ENCODE measurements at regions not wholly inside any gene's neighbourhood (a gene's known extent, or its start where the extent isn't known, plus 50 kb on each side); places are given as distances from the start of the nearest gene placed in this dataset.
"Not testable (repeated sequence)": the region's sequence is repeated elsewhere in the genome, so short reads cannot be mapped to it uniquely, and the experiment has no call there.

GRCh38 chr22:11598492-11599440 lies 3929.2 kb upstream of the OR11H1 start:
- DNase-seq = no peak
- no peaks in the 10 kb centered on the region for H3K27me3 Mint-ChIP-seq (ENCODE audit: insufficient read depth)
- Histone ChIP-seq H3K9ac (ENCODE audit: extremely low read depth, low read length, poor library complexity, severe bottlenecking) (no peak overlapping the region), H3K9me3 (ENCODE audit: control insufficient read depth, low read length) (peaks cover 46% of the 10 kb centered on the region), H3K27me3 (ENCODE audit: control insufficient read depth, insufficient read depth, low read length, poor library complexity, severe bottlenecking) (no peaks in the 10 kb centered on the region), H3K4me3 (ENCODE audit: low read length) (no peak overlapping the region), H3K36me3 (ENCODE audit: control insufficient read depth, insufficient read depth, low read length) (no peaks in the 10 kb centered on the region), H3K4me1 (ENCODE audit: control insufficient read depth, insufficient read depth, low read length) (no peaks in the 10 kb centered on the region), H3K27ac (ENCODE audit: low read depth, low read length) (no peak overlapping the region)
- H3K4me3 Mint-ChIP-seq = no peak overlapping the region
- H3K27ac Mint-ChIP-seq = no peak overlapping the region
- H3K9me3 Mint-ChIP-seq = peaks cover 93% of the 10 kb centered on the region
- H3K36me3 Mint-ChIP-seq (ENCODE audit: low read depth) = peaks cover 8% of the 10 kb centered on the region
- 84 to 86% methylated on average over 37 to 42 of the region's 44 CpGs for whole genome bisulfite sequencing, 2 experiments (ENCODE audit: insufficient coverage in 1 of 2, insufficient read length in 1 of 2)
- H3K4me1 Mint-ChIP-seq = no peaks in the 10 kb centered on the region
- TF ChIP-seq CTCF (conservative IDR thresholded peaks at IDR 0.05) = no peak

GRCh38 chr22:11599456-11599855 lies 3928.5 kb upstream of the OR11H1 start:
- H3K4me1 Mint-ChIP-seq; H3K27ac ChIP-seq (ENCODE audit: low read depth, low read length); H3K27me3 ChIP-seq (ENCODE audit: control insufficient read depth, insufficient read depth, low read length, poor library complexity, severe bottlenecking); H3K4me3 ChIP-seq (ENCODE audit: low read length); H3K4me3 Mint-ChIP-seq; H3K9ac ChIP-seq (ENCODE audit: extremely low read depth, low read length, poor library complexity, severe bottlenecking); H3K27ac Mint-ChIP-seq; H3K27me3 Mint-ChIP-seq (ENCODE audit: insufficient read depth); DNase-seq; H3K36me3 Mint-ChIP-seq (ENCODE audit: low read depth); H3K36me3 ChIP-seq (ENCODE audit: control insufficient read depth, insufficient read depth, low read length); H3K4me1 ChIP-seq (ENCODE audit: control insufficient read depth, insufficient read depth, low read length): not testable (repeated sequence)
- 90 to 94% methylated on average over 5 to 14 of the region's 19 CpGs for WGBS, 2 experiments (ENCODE audit: insufficient coverage in 1 of 2, insufficient read length in 1 of 2)
- H3K9me3 Mint-ChIP-seq = peaks cover 93% of the 10 kb centered on the region
- peaks cover 50% of the 10 kb centered on the region for H3K9me3 ChIP-seq (ENCODE audit: control insufficient read depth, low read length)

GRCh38 chr22:11600161-11600560 lies 3927.8 kb upstream of the OR11H1 start:
- not testable (repeated sequence) for H3K9ac ChIP-seq (ENCODE audit: extremely low read depth, low read length, poor library complexity, severe bottlenecking); H3K4me3 Mint-ChIP-seq; H3K27ac Mint-ChIP-seq; H3K4me3 ChIP-seq (ENCODE audit: low read length); H3K27me3 ChIP-seq (ENCODE audit: control insufficient read depth, insufficient read depth, low read length, poor library complexity, severe bottlenecking); H3K27ac ChIP-seq (ENCODE audit: low read depth, low read length); H3K36me3 Mint-ChIP-seq (ENCODE audit: low read depth); H3K4me1 ChIP-seq (ENCODE audit: control insufficient read depth, insufficient read depth, low read length); H3K36me3 ChIP-seq (ENCODE audit: control insufficient read depth, insufficient read depth, low read length); H3K4me1 Mint-ChIP-seq; H3K27me3 Mint-ChIP-seq (ENCODE audit: insufficient read depth); DNase-seq
- WGBS, 2 experiments (ENCODE audit: insufficient coverage in 1 of 2, insufficient read length in 1 of 2) = 90 to 92% methylated on average over 17 to 23 of the region's 23 CpGs
- H3K9me3 ChIP-seq (ENCODE audit: control insufficient read depth, low read length) = peaks cover 50% of the 10 kb centered on the region
- H3K9me3 Mint-ChIP-seq = peaks cover 93% of the 10 kb centered on the region

GRCh38 chr22:11600896-11601890 lies 3926.8 kb upstream of the OR11H1 start:
- H3K27me3 Mint-ChIP-seq (ENCODE audit: insufficient read depth); H3K4me1 Mint-ChIP-seq; H3K4me1 ChIP-seq (ENCODE audit: control insufficient read depth, insufficient read depth, low read length); H3K4me3 ChIP-seq (ENCODE audit: low read length); H3K36me3 Mint-ChIP-seq (ENCODE audit: low read depth); DNase-seq; H3K9ac ChIP-seq (ENCODE audit: extremely low read depth, low read length, poor library complexity, severe bottlenecking); H3K4me3 Mint-ChIP-seq; H3K27me3 ChIP-seq (ENCODE audit: control insufficient read depth, insufficient read depth, low read length, poor library complexity, severe bottlenecking); H3K27ac Mint-ChIP-seq; H3K27ac ChIP-seq (ENCODE audit: low read depth, low read length); H3K36me3 ChIP-seq (ENCODE audit: control insufficient read depth, insufficient read depth, low read length): not testable (repeated sequence)
- H3K9me3 ChIP-seq (ENCODE audit: control insufficient read depth, low read length) = peaks cover 55% of the 10 kb centered on the region
- peaks cover 98% of the 10 kb centered on the region for H3K9me3 Mint-ChIP-seq
- 87 to 91% methylated on average over 36 to 59 of the region's 59 CpGs for WGBS, 2 experiments (ENCODE audit: insufficient coverage in 1 of 2, insufficient read length in 1 of 2)

GRCh38 chr22:11604635-11605395 lies 3923.2 kb upstream of the OR11H1 start:
- DNase-seq; H3K27me3 Mint-ChIP-seq (ENCODE audit: insufficient read depth); H3K4me1 Mint-ChIP-seq; H3K27ac ChIP-seq (ENCODE audit: low read depth, low read length); H3K27me3 ChIP-seq (ENCODE audit: control insufficient read depth, insufficient read depth, low read length, poor library complexity, severe bottlenecking); H3K9ac ChIP-seq (ENCODE audit: extremely low read depth, low read length, poor library complexity, severe bottlenecking); H3K27ac Mint-ChIP-seq; H3K4me1 ChIP-seq (ENCODE audit: control insufficient read depth, insufficient read depth, low read length); H3K4me3 Mint-ChIP-seq; H3K36me3 ChIP-seq (ENCODE audit: control insufficient read depth, insufficient read depth, low read length); H3K36me3 Mint-ChIP-seq (ENCODE audit: low read depth); H3K4me3 ChIP-seq (ENCODE audit: low read length): not testable (repeated sequence)
- peaks cover 97% of the 10 kb centered on the region for H3K9me3 Mint-ChIP-seq
- H3K9me3 ChIP-seq (ENCODE audit: control insufficient read depth, low read length) = peaks cover 59% of the 10 kb centered on the region
- 82 to 87% methylated on average over 28 to 41 of the region's 41 CpGs for WGBS, 2 experiments (ENCODE audit: insufficient coverage in 1 of 2, insufficient read length in 1 of 2)
